GM21619 (cell line): ENCODE measurements at regions not wholly inside any gene's neighbourhood (a gene's known extent, or its start where the extent isn't known, plus 50 kb on each side); places are given as distances from the start of the nearest gene placed in this dataset.

Source experiments
- ATAC-seq: cut with Tn5 transposase; IDR thresholded peaks from one replicate; pipeline ENCODE4 v1.9.1; 2021; ENCODE audit not compliant: unreplicated experiment

GRCh38 chr2:8458503-8459459, 223.1 kb upstream of the ID2 start:
- no peak for ATAC-seq

DNA sequence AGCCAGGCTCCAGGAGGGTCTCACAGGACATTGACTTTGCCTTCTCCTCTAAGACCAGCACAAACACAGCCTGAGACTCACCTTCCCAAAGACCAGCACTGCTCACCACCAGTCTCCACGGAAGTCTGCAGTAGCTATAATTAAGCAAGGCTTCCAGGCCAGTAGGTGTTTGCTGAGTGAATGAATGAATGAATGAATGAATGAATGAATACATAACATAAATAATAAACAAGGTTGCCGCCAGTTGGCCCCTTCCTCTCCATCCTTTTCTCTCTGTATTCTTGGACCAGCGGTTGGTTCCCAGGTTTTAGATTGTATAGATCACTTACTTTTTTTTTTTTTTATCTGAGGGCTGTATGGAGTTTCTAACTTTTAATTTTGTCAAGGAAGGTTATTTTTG, 222.4 kb upstream of the ID2 start:
- ATAC-seq, result no peak

- no peak for ATAC-seq
Measured at GRCh38 chr2:8461341-8461740, 220.5 kb upstream of the ID2 start.

- ATAC-seq, result no peak
Measured at GRCh38 chr2:8462280-8462679, 219.6 kb upstream of the ID2 start.

DNA sequence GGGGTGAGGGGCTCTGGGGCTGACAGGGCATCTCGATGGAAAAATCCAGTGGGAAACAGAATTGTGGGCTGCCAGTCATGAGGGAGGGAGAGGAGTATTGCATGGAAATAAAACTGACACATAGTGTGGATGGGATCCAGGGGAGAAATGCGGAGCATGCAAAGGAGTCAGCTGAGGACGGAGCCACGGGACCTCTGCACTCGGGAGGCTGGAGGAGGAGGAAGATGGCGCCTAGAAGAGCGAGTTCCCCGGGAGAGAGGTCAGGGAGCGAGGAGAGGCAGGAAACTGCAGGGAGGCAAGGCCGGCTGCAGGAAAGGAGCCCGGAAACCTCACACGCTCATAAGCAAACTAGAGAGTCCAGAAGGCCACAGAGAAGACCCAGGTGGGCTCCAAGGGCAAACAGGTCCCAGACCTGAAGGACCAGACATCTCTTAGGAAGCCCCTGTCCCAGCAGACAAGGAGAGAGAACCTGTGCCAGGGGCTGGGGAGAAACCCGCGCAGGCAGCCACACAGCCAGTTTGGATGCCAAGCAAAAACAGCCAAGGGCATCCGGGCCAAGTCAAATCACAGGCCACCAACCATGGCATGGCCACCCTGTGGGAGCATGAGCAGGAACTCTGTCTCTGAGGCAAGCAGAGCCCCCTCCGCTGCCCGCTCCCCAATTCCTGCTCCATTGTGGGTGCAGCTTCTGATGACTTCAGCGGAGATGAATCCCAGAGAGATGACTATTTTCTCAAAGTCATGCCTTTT, 218.8 kb upstream of the ID2 start:
- ATAC-seq, result no peak

DNA sequence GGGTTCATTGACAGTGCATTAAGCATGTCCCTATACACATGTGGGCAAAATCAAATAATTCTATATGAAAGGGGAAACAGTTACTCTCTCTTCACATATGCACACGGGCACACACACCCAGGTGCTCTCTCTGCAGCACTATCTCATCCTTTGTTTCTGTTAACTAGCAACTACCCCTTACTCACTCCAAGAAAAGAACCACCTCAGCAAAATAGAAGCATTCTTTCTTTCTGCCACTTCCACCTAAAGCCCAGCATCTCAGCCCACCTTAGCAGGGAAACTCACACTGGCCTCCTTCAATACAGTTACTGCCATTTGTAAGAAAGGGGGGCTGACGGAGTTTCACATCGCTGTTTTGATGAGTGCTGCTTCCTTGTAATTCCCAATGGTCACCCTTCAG, 216.3 kb upstream of the ID2 start:
- no peak for ATAC-seq

GRCh38 chr2:8469709-8470493, 212.0 kb upstream of the ID2 start:
- ATAC-seq, result peak; percentile 51

GRCh38 chr2:8472545-8473323, 209.1 kb upstream of the ID2 start:
- ATAC-seq, result peak; percentile 54

- peak; percentile 33 for ATAC-seq
Measured at GRCh38 chr2:8475349-8476031, 206.4 kb upstream of the ID2 start.

GRCh38 chr2:8477552-8478470, 204.0 kb upstream of the ID2 start:
- ATAC-seq, result peak; percentile 47

DNA sequence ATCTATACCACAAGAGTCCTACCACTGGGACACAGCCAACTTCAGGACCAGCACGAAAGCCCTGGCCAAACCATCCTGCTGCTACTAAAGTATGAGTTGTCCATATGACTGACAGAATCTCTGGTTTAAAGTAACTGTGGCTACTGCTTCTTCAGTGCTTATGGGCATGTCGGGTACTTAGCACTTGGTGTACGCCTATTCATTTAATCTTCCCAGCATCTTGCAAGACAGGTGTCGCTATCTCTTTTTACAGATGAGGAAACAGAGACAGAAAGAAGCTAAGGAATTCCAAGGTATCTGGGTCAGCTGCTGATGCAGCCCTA, 203.4 kb upstream of the ID2 start:
- ATAC-seq, result no peak

DNA sequence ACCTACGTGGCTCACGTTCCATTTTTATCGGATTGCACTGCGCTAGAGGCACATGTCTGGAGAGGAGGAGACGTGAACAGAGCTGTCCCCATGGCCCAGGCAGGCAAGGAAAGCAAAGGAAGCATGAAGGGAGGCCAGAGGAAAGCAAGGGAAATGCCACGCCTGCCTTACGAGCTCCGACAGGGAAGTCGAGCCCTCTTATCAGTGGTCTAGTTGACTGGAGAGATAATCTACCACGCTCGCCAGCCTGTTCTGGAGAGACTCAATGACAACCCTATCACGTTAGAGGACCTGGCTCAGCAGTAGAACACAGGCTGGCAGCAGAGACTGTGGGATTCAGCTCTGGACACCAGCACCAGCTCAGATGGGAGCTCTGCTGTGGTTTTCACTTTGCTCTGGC, 202.6 kb upstream of the ID2 start:
- ATAC-seq, result no peak

DNA sequence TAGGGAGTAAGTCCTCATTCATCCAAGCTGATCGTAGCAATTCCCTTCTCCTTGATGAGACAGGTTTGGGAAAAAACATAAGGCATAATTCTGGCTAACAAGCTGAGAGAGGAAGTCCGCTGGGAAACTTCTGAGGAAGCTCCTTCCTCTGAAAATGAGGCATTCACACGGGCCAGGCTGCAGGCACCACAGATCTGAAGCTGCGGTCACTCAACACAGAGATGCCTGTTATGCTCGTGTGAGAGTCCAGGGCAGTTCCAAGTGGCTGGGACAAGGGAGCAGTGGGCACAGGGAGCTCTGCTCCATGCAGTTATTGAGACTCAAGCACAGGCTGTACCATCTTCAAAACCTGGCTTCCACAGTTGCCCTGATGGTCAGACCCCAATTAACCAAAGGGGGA, 200.9 kb upstream of the ID2 start:
- ATAC-seq, result no peak

- peak; percentile 45 for ATAC-seq
Measured at GRCh38 chr2:8481463-8482009, 200.3 kb upstream of the ID2 start.

DNA sequence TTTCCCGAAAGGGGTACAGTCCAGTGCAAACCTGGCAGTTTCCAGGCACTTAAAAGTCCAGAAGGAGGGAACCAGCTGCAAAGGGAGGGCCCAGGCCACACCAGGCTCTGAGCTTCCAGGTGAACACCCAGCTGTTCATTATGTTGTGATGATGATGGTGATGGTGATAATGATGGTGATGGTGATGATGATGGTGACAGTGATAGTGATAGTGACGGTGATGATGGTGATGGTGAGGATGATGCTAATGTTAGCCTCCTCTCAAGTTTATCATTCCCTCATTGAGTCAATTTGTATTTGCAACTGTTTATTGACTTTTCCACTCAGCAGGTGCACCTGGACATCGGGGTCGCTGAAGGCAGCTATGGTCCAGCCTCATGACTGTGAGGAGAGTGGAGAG, 199.4 kb upstream of the ID2 start:
- no peak for ATAC-seq

DNA sequence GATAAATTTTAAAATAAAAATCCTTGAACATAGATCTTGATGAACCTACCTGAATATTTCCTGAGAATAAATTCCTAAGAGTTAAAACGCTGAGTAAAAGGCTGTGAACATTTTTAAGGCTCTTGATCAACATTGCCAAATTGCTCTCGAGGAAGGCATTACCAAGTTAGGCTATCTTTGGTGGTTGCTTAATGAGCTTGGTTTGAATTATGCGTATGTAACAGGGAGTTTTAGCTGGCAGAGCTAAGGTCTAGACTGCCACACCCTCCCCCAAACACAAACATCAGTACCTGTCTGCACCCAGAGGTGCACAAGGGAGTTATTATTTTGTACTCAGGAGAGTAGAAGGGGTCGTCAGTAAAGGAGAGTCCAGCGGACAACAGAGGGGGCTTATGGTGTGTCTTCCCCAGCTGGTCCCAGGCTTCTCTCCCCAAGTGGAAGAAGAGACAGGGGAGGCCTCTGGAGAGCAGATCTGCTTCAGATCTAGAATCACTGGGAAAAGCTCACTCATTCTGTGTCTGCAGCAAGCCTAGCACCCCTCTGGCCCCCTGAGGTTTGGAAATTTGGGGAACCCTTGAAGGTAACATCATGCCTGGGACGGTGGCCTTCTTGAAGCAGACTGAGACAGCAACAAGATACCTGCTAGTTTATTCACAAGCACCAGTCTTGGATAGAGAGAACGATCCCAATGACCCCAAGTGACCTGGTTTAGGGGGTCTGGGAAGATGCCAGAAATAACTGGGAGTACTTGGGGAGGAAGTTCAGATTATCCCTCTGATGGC, 197.2 kb upstream of the ID2 start:
- no peak for ATAC-seq

DNA sequence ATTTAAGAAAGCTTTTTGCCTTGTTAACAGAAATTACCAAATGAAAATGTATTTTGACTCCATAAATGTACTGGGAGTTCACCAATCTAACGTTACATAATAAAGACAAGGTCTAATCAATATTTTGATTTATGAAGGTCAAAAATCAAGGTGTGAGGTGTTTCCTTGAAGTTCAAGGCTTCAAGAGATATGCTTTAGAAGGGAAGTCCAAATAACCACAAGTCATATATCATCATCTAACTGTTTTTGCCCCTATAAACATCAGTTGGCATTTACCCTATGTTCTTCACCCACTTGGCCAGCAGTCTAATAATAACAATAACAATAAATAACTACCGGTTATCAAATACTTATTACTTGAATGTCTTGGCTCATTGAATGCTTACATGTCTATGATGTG, 196.1 kb upstream of the ID2 start:
- no peak for ATAC-seq

GRCh38 chr2:8486141-8486540, 195.7 kb upstream of the ID2 start:
- ATAC-seq, result no peak
